ENCODE measurements at regions not wholly inside any gene's neighbourhood (a gene's known extent, or its start where the extent isn't known, plus 50 kb on each side); places are given as distances from the start of the nearest gene placed in this dataset.

DNA sequence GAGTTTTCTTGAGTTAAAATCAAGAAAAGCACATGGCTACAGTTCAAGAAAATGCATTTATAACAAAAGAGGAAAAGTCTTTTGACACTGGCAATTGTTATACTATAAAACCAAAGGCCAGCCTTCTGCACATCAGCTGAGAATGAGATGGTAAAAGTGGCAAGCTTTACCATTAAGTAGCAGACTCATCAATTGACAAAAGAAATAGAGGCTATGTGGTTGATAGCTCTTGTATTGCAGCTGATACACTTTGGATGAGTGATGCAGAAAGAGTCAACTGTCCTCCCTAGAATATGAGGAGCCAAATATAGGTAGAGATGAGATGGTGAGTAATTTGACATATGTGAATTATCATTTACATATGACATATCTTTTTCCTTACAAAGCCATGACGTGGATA lies 1100.9 kb upstream of the CDH6 start:
- Histone ChIP-seq H3K79me2 (ENCODE audit: insufficient read depth, low read length) (no peaks in the 10 kb centered on the region), H2AK5ac (ENCODE audit: insufficient read length, low read length) (no peak overlapping the region), H3K4me2 (ENCODE audit: insufficient read depth, insufficient read length, low read length) (no peak overlapping the region), H3K79me1 (ENCODE audit: insufficient read depth, low read depth, low read length, poor library complexity, severe bottlenecking) (no peaks in the 10 kb centered on the region), H3K56ac (ENCODE audit: insufficient read length, low read depth, low read length) (no peak overlapping the region), H3K23me2 (ENCODE audit: insufficient read length, low read depth, low read length, poor library complexity, severe bottlenecking) (no peaks in the 10 kb centered on the region), H3K14ac (ENCODE audit: insufficient read depth, low read length) (no peak overlapping the region), H3K18ac (ENCODE audit: insufficient read length, low read depth, low read length) (no peak overlapping the region), H2BK5ac (ENCODE audit: insufficient read length, low read length) (no peak overlapping the region), H2BK12ac (ENCODE audit: insufficient read length, low read depth, low read length) (no peak overlapping the region), H3K4me1 (ENCODE audit: insufficient read depth, low read length) (no peaks in the 10 kb centered on the region), H4K20me1 (ENCODE audit: control insufficient read depth, insufficient read depth, insufficient read length) (no peaks in the 10 kb centered on the region), H2BK20ac (ENCODE audit: low read depth, low read length, poor library complexity, severe bottlenecking) (no peak overlapping the region), H3K23ac (ENCODE audit: insufficient read length, low read depth, low read length) (no peak overlapping the region), H3K9ac (ENCODE audit: extremely low read depth, insufficient read length, low read length) (no peak overlapping the region), H3K27ac (ENCODE audit: insufficient read length, low read depth, low read length) (no peak overlapping the region), H3K4ac (ENCODE audit: low read depth, low read length) (no peak overlapping the region), H3K27me3 (ENCODE audit: insufficient read depth, low read length) (no peaks in the 10 kb centered on the region), H2BK15ac (ENCODE audit: low read depth, low read length) (no peak overlapping the region), H4K5ac (ENCODE audit: insufficient read length, low read depth, low read length) (no peak overlapping the region), H2AFZ (ENCODE audit: low read length) (no peak overlapping the region), H4K8ac (replicated peaks; ENCODE audit: insufficient read length, low read depth, low read length) (no peak overlapping the region), H3K9me3 (ENCODE audit: control insufficient read depth, low read depth, low read length) (no peaks in the 10 kb centered on the region), H2BK120ac (ENCODE audit: low read depth, low read length, poor library complexity, severe bottlenecking) (no peak overlapping the region), H3T11ph (ENCODE audit: low read length) (no peak overlapping the region), H4K91ac (ENCODE audit: insufficient read length, low read depth, low read length) (no peak overlapping the region)
- no peaks in the 10 kb centered on the region for H3K27me3 Mint-ChIP-seq (ENCODE audit: low read depth)
- H3K4me3 Mint-ChIP-seq, result no peak overlapping the region
- no peak for TF ChIP-seq CTCF (conservative IDR thresholded peaks at IDR 0.05)
- peaks cover 0 to 2% (median 0%) of the 10 kb centered on the region in 3 experiments; a peak in 1 of 7 replicates for H3K36me3 Mint-ChIP-seq (ENCODE audit: insufficient read depth in 1 of 3, low read depth in 3 of 3)
- WGBS (ENCODE audit: extremely low coverage, insufficient read length, low lambda C conversion rate), result no CpG with 5 or more reads among the region's 1 CpG
- DNase-seq, result no peak
- H3K9me3 Mint-ChIP-seq, result peaks cover 0 to 2% of the 10 kb centered on the region in 2 experiments; a peak in 2 of 5 replicates
- peaks cover 3 to 4% of the 10 kb centered on the region in 2 experiments; a peak in 2 of 4 replicates for H3K4me1 Mint-ChIP-seq
- H3K27ac Mint-ChIP-seq, result no peak overlapping the region

Data from H9 (cell line).